ENCODE measurements at regions not wholly inside any gene's neighbourhood (a gene's known extent, or its start where the extent isn't known, plus 50 kb on each side); places are given as distances from the start of the nearest gene placed in this dataset.
A peak's percentile ranks its signal among the peaks of the same experiment; 100 is the strongest.

GRCh38 chr15:62719316-62719715 lies 323.2 kb upstream of the TPM1 start:
- DNase-seq = no peak

GRCh38 chr15:62722237-62722636 lies 320.3 kb upstream of the TPM1 start:
- no peak for DNase-seq

- DNase-seq = no peak
Observed at GRCh38 chr15:62726461-62726860, 316.1 kb upstream of the TPM1 start.

- DNase-seq = no peak
Observed at GRCh38 chr15:62727501-62727900, 315.0 kb upstream of the TPM1 start.

- no peak for DNase-seq
Observed at GRCh38 chr15:62730825-62731224, 311.7 kb upstream of the TPM1 start.

- DNase-seq = no peak
Observed at GRCh38 chr15:62732078-62732477, 310.5 kb upstream of the TPM1 start.

DNA sequence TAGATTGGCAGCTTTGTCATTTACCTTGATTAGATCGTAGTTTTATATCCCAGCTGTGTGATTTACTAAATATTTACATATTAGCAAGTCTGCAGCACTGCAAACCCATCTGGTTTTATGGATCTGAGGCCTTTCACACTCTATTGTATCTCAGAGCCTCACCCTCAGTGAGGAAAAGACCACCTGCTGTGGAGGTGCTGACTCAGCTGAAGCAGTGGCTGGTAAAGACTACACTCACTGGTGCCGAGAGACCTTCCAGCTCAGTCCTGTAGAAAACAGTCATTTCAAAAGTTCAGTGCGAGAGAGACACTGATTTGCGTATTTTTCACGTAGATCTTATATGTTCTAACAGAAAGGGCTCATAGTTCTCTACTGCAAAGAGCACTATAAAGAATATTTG lies 307.8 kb upstream of the TPM1 start:
- no peak for DNase-seq

DNA sequence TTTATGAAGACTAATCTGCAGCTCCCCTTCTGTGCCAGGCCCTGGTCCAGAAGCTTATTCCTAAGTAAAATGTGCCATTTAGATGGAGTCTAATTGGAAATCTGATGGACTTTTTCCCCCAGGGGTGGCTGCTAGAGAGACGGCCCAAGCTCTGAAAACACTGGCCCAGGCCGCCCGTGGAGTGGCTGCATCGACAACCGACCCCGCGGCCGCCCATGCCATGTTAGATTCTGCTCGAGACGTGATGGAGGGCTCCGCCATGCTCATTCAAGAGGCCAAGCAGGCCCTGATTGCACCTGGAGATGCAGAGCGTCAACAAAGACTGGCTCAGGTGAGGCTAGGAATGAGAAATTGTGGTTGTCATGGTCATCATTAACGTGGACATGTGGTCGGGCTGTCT lies 305.8 kb upstream of the TPM1 start:
- no peak for DNase-seq

- DNase-seq = no peak
Observed at GRCh38 chr15:62737551-62737950, 305.0 kb upstream of the TPM1 start.

- DNase-seq = no peak
Observed at GRCh38 chr15:62739082-62739481, 303.5 kb upstream of the TPM1 start.

GRCh38 chr15:62739507-62739906 lies 303.0 kb upstream of the TPM1 start:
- DNase-seq = no peak

GRCh38 chr15:62740141-62741004 lies 302.2 kb upstream of the TPM1 start:
- no peak for DNase-seq

GRCh38 chr15:62741106-62741505 lies 301.4 kb upstream of the TPM1 start:
- DNase-seq = no peak

DNA sequence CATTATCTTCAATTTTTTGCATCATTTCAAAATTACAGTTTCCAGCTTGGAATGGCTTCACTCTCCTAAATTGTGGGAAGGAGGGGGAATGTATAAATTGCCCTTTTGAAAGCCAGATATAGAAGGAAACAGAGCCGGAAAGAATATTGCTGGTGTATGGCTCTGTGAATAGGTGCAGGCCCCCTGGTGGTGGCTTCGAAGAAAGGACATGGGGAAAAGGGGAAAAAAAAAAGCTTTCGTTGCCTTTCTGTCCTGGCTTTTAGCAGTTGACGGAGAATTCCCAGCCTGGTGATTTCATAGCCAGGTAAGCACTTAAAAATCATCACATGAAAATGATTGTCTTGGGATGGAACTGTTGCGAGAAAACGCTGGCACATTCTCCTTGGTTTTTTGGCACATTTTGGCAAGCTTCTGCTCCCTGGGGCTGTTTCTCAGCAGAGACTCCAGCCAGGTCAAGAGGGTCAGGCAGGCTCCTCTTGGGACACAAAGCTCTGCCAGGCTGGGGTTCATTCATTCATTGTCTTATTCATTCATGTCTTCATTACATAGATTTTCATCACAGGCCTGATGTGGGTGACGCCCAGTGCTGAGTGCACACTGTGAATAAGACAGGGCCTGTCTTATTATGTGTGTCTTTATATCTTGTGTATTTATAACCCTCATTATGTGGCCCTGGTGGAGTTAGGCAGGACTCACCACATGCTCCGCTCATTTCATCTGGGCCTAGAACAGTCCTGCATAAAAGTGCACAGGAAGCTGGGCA lies 300.0 kb upstream of the TPM1 start:
- peak in 1 of 2 experiments; percentile 14 for DNase-seq

DNA sequence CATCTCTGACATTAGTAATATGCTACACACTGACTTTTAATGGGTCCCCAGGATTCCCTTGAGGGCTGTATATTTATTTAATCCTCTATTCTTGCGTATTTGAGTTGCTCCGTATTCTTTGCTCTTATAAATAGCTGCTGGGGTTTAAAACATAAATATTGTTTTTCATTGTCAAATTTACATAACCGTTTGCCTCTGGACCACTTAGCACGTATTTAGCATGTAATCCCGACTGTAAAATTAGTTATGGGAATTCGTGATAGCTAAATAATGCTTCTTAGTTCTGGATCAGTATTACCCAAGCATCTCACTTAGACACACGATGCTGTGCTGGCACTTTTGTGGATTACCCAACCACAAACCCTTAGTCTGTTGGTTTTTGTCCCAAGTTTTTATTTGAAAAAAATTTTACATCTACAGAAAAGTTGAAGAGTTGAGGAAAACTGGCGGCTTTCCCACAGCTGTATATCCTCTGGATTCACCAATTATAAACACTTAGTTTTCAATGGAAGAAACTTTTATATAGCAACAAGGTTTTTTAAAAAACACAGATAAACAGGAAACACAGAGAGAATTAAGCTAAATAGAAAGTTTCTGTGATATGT lies 296.8 kb upstream of the TPM1 start:
- no peak for DNase-seq

DNA sequence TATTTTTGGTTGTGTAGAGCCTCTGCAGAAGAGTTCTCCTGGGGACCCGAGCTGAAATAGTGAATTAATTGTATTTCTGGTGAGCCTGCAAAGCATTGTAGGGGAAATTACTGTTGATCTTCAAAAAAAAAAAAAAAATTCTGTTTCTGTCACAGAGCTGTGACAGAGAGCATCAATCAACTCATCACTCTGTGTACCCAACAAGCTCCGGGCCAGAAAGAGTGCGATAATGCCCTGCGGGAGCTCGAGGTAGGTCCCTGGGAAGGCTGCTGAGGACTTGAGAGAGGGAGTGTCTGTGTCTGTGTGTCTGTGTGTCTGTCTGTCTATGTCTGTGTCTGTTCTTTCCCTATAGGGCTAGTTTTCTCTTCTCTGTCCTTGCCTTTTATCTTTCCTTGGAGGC lies 294.4 kb upstream of the TPM1 start:
- no peak for DNase-seq

DNA sequence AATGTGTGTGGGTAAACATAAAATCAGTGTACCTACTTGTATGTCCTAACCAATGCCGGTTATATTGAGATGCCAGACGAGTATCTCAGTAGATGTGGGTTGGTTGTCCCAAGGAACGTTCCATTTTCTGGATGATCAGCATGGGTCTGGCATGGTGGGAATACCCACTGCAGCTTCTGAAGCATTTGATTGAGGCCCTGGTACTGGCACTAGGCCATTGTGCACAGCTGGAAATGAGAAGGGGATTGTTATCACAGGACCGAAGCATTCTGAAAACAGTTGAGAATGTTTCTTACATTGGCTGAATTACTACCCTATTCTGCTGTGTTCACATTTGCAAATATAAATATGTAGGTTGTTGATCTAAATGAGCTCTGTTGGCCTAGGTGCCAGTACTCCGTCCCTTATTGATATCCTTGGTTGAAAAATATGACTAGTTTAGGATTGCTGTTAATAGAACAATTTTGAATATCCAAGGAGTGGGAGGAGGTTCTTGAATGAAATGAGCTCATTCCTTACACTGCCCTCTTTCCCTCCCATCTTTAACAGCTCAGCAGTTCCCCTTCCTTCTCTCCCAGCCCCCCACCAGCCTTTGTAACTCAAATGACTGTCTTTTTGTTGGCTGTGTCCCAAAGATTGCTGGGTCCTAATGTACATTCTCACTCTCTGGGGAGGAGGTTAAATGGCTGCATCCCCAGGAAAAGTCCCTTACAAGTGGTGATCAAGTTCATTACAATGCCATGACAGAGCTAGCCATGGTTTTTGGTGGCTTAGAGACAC lies 293.3 kb upstream of the TPM1 start:
- no peak for DNase-seq

GRCh38 chr15:62750471-62750870 lies 292.1 kb upstream of the TPM1 start:
- no peak for DNase-seq

- no peak for DNase-seq
Observed at GRCh38 chr15:62752657-62753517, 289.7 kb upstream of the TPM1 start.

DNA sequence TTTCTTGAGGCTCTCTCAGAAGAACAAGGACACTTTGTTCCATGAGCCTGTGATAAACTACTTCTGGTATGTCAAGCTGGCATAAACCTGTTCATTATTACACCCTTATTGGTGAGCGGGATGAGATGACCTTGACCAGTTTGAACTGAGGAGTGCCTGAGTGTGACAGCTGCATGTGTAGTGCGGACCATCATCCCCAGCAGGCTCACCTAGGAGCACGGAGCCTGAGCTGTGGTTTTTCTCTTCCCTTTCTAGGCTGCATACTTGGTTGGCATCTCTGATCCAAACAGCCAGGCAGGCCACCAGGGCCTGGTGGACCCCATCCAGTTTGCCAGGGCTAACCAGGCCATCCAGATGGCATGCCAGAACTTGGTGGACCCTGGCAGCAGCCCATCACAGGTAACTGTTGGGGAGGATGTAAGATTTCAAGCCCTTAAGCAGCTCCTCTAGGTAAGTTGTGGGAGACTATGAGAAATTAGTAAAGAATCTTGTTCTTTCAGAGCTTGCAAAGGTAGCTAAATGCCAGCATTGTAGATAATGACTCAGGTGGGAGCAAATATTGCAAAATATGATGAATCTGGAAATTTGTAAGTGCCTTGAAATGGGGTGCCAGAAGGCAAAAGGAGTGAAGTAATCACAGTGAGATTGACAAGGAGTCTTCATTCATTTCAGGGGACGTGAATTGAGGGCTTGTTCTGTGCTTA lies 288.9 kb upstream of the TPM1 start:
- DNase-seq = no peak

DNA sequence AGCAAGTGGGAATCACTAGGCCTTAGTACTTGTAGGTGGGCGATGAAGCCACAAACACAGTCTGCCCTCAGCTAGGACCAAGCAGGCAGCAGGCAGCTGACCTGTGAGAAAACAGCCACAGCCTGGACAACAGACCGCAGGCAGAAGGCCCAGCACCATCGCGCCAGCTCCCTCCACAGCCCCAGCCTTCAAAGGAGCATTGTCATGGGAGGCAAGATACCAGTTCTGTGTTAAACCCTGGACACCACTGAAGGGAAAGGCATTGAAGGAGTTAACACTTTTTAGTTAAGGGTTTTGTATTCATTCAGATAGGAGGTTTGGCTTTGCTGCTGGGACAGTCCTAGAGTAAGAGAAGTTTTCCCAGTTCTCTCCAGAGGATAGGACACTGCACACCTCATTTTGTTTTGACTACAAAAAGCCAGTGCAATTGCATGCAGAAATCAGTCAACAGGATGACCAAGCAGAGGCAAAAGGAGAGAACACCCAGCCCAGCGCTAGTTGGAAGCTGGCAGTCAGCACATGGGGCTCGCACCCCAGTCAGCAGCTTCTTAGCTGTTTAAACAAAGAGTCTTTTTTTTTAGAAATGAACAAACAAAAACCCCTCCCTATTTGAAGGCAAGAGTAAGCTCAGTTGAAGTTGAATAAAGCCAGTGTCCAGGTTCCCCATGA lies 286.1 kb upstream of the TPM1 start:
- DNase-seq = no peak

All from cerebellar nuclear complex (tissue), 1 donor.